ENCODE measurements at regions not wholly inside any gene's neighbourhood (a gene's known extent, or its start where the extent isn't known, plus 50 kb on each side); places are given as distances from the start of the nearest gene placed in this dataset.

DNA sequence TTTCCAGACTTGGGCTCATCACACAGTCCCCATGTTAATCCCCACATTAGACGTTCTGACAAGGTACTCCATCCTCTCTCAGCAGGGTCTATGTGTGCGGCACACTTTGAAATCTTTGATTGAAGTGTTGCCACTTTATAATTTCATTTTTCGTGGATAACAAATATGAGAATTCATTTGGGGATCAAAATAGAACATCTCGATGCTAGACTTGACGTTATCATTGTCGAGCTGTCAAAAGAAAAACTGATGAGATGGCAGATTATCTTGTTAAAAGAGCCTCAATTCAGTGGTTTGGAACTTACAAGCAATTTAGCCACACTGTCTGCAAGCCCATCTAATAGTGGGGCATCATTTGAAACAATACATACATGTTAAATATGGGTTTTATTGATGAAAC lies 91.2 kb upstream of the SULT1C3 start:
- Histone ChIP-seq H3K4me3 (ENCODE audit: low read length) (no peak overlapping the region), H3K36me3 (replicated peaks; ENCODE audit: low read depth, low read length) (no peaks in the 10 kb centered on the region), H3K4me1 (ENCODE audit: low read length) (no peaks in the 10 kb centered on the region), H3K27me3 (ENCODE audit: low read depth, low read length) (no peaks in the 10 kb centered on the region; the same call in 1 of the 2 replicates), H4K20me1 (ENCODE audit: insufficient read depth, low read length) (no peaks in the 10 kb centered on the region), H3K27ac (ENCODE audit: low read length) (no peak overlapping the region), H3K79me2 (ENCODE audit: low read length) (no peaks in the 10 kb centered on the region), H3K9ac (ENCODE audit: low read length) (no peak overlapping the region), H3K9me3 (ENCODE audit: insufficient read depth, low read length) (no peaks in the 10 kb centered on the region), H3K4me2 (ENCODE audit: low read length) (no peak overlapping the region), H2AFZ (ENCODE audit: low read depth, low read length) (no peak overlapping the region)
- no peak for TF ChIP-seq EZH2phosphoT487 (IDR thresholded peaks at IDR 0.05; ENCODE audit: low read depth)
- TF ChIP-seq, protein P1, sequence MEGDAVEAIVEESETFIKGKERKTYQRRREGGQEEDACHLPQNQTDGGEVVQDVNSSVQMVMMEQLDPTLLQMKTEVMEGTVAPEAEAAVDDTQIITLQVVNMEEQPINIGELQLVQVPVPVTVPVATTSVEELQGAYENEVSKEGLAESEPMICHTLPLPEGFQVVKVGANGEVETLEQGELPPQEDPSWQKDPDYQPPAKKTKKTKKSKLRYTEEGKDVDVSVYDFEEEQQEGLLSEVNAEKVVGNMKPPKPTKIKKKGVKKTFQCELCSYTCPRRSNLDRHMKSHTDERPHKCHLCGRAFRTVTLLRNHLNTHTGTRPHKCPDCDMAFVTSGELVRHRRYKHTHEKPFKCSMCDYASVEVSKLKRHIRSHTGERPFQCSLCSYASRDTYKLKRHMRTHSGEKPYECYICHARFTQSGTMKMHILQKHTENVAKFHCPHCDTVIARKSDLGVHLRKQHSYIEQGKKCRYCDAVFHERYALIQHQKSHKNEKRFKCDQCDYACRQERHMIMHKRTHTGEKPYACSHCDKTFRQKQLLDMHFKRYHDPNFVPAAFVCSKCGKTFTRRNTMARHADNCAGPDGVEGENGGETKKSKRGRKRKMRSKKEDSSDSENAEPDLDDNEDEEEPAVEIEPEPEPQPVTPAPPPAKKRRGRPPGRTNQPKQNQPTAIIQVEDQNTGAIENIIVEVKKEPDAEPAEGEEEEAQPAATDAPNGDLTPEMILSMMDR (IDR thresholded peaks at IDR 0.05; ENCODE audit: low read depth, low read length), result no peak

DNA sequence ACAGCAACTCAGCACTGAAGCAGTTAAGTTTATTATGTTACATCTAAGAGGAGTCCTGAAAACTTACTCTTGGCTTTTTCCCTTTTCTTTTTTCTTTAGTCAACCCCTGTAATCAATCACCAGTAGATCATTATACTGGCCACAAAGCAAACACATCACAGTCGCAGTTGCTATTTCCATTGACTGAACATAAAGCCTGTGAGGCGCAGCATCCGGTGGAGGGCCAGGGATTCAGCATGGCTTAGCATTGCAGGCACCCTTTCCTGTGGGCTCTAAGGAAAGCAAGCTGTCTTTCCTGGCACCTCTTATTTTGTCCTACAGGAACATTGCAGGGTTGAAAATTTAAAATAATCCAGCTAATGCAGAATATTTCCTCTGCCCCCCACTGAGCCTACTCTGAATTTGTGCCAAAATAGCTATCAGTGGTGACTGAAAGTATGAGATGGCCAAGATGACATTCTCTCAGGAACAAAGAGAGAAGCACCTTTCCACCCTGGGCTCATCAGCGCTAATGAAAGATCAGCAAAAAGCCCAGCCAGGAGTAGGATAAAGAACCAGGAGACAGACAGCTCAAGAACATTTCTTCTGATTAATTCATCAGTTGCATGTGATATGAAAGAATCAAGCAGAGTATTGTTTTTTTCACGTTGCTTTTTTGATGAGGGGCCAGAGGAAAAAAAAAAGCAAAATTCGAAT lies 85.3 kb upstream of the SULT1C3 start:
- Histone ChIP-seq H3K36me3 (replicated peaks; ENCODE audit: low read depth, low read length) (no peaks in the 10 kb centered on the region), H3K27me3 (ENCODE audit: low read depth, low read length) (peaks cover 4% of the 10 kb centered on the region; the same call in 1 of the 2 replicates), H3K4me3 (ENCODE audit: low read length) (no peak overlapping the region), H3K4me1 (ENCODE audit: low read length) (no peaks in the 10 kb centered on the region), H3K9me3 (ENCODE audit: insufficient read depth, low read length) (no peaks in the 10 kb centered on the region), H2AFZ (ENCODE audit: low read depth, low read length) (no peak overlapping the region), H3K9ac (ENCODE audit: low read length) (no peak overlapping the region), H4K20me1 (ENCODE audit: insufficient read depth, low read length) (no peaks in the 10 kb centered on the region; the same call in 1 of the 2 replicates), H3K4me2 (ENCODE audit: low read length) (no peak overlapping the region), H3K79me2 (ENCODE audit: low read length) (no peaks in the 10 kb centered on the region), H3K27ac (ENCODE audit: low read length) (no peak overlapping the region)
- TF ChIP-seq EZH2phosphoT487 (IDR thresholded peaks at IDR 0.05; ENCODE audit: low read depth), result no peak
- TF ChIP-seq, protein P1 (IDR thresholded peaks at IDR 0.05; ENCODE audit: low read depth, low read length), result no peak

DNA sequence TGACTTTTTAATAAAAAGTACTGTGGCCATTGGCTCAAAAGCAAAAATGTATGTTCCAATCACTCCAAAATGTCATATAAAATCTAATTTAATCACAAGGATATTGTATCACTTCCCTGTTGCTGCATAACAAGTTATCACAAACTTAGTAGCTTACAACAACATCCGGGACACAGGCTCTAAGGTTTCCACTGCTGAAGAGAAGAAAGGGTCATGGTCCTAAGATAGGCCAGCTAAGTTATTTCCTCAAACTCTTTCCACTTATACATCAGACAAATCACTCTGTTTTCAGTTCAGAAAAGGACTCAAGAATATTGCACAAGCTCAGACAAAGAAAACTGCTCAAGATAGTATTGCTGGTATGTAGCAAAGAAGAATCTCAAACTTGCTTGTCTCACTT lies 78.5 kb upstream of the SULT1C3 start:
- Histone ChIP-seq H3K9ac (ENCODE audit: low read length) (no peak overlapping the region), H3K4me2 (ENCODE audit: low read length) (no peak overlapping the region), H3K9me3 (ENCODE audit: insufficient read depth, low read length) (no peaks in the 10 kb centered on the region), H3K4me3 (ENCODE audit: low read length) (no peak overlapping the region), H2AFZ (ENCODE audit: low read depth, low read length) (no peak overlapping the region), H3K27ac (ENCODE audit: low read length) (no peak overlapping the region), H3K27me3 (ENCODE audit: low read depth, low read length) (peaks cover 4% of the 10 kb centered on the region; the same call in 1 of the 2 replicates), H3K4me1 (ENCODE audit: low read length) (no peaks in the 10 kb centered on the region), H3K36me3 (replicated peaks; ENCODE audit: low read depth, low read length) (no peaks in the 10 kb centered on the region), H3K79me2 (ENCODE audit: low read length) (no peaks in the 10 kb centered on the region), H4K20me1 (ENCODE audit: insufficient read depth, low read length) (no peaks in the 10 kb centered on the region)
- TF ChIP-seq, protein P1 (IDR thresholded peaks at IDR 0.05; ENCODE audit: low read depth, low read length), result no peak
- TF ChIP-seq EZH2phosphoT487 (IDR thresholded peaks at IDR 0.05; ENCODE audit: low read depth), result no peak

DNA sequence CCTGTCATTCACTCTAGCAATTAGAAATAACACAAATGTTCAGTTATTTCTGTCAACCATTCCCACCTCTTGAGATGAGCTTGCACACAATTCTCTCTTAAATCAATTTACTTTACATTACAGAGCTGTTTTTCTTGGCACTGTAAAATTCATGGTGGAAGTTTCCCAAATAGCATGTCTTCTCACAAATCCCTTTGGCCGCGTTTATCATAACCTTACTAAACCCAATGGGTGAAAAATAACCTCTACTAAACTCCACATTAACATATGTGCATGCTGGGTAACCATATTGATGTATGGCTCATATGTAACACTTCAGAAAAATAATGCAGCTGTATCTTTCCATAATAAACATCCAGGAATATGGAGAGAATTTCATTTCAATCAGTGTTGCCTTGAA lies 75.5 kb upstream of the SULT1C3 start:
- Histone ChIP-seq H3K27me3 (ENCODE audit: low read depth, low read length) (no peaks in the 10 kb centered on the region), H3K9ac (ENCODE audit: low read length) (no peak overlapping the region), H3K4me2 (ENCODE audit: low read length) (no peak overlapping the region), H4K20me1 (ENCODE audit: insufficient read depth, low read length) (no peaks in the 10 kb centered on the region), H2AFZ (ENCODE audit: low read depth, low read length) (no peak overlapping the region), H3K4me3 (ENCODE audit: low read length) (no peak overlapping the region), H3K79me2 (ENCODE audit: low read length) (no peaks in the 10 kb centered on the region), H3K27ac (ENCODE audit: low read length) (no peak overlapping the region), H3K9me3 (ENCODE audit: insufficient read depth, low read length) (no peaks in the 10 kb centered on the region), H3K4me1 (ENCODE audit: low read length) (no peaks in the 10 kb centered on the region), H3K36me3 (replicated peaks; ENCODE audit: low read depth, low read length) (no peaks in the 10 kb centered on the region)
- TF ChIP-seq, protein P1 (IDR thresholded peaks at IDR 0.05; ENCODE audit: low read depth, low read length), result no peak
- no peak for TF ChIP-seq EZH2phosphoT487 (IDR thresholded peaks at IDR 0.05; ENCODE audit: low read depth)
